ENCODE measurements at regions not wholly inside any gene's neighbourhood (a gene's known extent, or its start where the extent isn't known, plus 50 kb on each side); places are given as distances from the start of the nearest gene placed in this dataset.

GRCh38 chr11:71140206-71140919 lies 112.0 kb downstream of the SHANK2 start:
- no peak overlapping the region for H3K4me2 ChIP-seq
- no peaks in the 10 kb centered on the region for H3K27me3 ChIP-seq (ENCODE audit: insufficient read depth)
- no peak for TF ChIP-seq EZH2 (IDR thresholded peaks at IDR 0.05; ENCODE audit: low read depth, unreplicated experiment)
- TF ChIP-seq CTCF (conservative IDR thresholded peaks at IDR 0.05; ENCODE audit: low read depth in 2 of 2): no peak
- peaks cover 15% of the 10 kb centered on the region for H3K27me3 Mint-ChIP-seq (ENCODE audit: insufficient read depth, low read depth, poor library complexity)
- peaks cover 18% of the 10 kb centered on the region for H3K36me3 Mint-ChIP-seq (ENCODE audit: low read depth)
- ATAC-seq (no peak), DNase-seq (ENCODE audit: low spot score) (no peak)
- peaks cover 21% of the 10 kb centered on the region for H3K79me2 ChIP-seq (replicated peaks; ENCODE audit: insufficient read depth)
- H3K4me3 ChIP-seq: no peak overlapping the region
- peaks cover 4% of the 10 kb centered on the region; the same call in 2 of the 3 replicates for H3K4me1 Mint-ChIP-seq
- no peak overlapping the region for H3K27ac Mint-ChIP-seq
- H3K4me1 ChIP-seq (ENCODE audit: insufficient read depth): no peaks in the 10 kb centered on the region
- H3K4me3 Mint-ChIP-seq: no peak overlapping the region
- no peaks in the 10 kb centered on the region for H3K9me3 Mint-ChIP-seq
- no peaks in the 10 kb centered on the region for H3K9me2 ChIP-seq (ENCODE audit: insufficient read depth)
- H3K27ac ChIP-seq (ENCODE audit: low read depth): no peak overlapping the region
- H3K36me3 ChIP-seq (ENCODE audit: insufficient read depth): 0 out of 2 replicates have a peak, but pooled peaks cover 4% of the 10 kb centered on the region
- no peaks in the 10 kb centered on the region for H3F3A ChIP-seq (replicated peaks; ENCODE audit: low read depth)
- no peak overlapping the region for H2AFZ ChIP-seq
- peaks cover 7% of the 10 kb centered on the region; the same call in 1 of the 2 replicates for H4K20me1 ChIP-seq (replicated peaks; ENCODE audit: insufficient read depth)

- Histone ChIP-seq H3K4me2 (no peak overlapping the region), H3K79me2 (replicated peaks; ENCODE audit: insufficient read depth) (peaks cover 21% of the 10 kb centered on the region), H3K9me2 (ENCODE audit: insufficient read depth) (no peaks in the 10 kb centered on the region), H3K4me1 (ENCODE audit: insufficient read depth) (no peaks in the 10 kb centered on the region), H2AFZ (no peak overlapping the region), H3K27ac (ENCODE audit: low read depth) (no peak overlapping the region), H3F3A (replicated peaks; ENCODE audit: low read depth) (no peaks in the 10 kb centered on the region), H3K4me3 (no peak overlapping the region), H4K20me1 (replicated peaks; ENCODE audit: insufficient read depth) (0 out of 2 replicates have a peak, but pooled peaks cover 2% of the 10 kb centered on the region), H3K36me3 (ENCODE audit: insufficient read depth) (0 out of 2 replicates have a peak, but pooled peaks cover 4% of the 10 kb centered on the region), H3K27me3 (ENCODE audit: insufficient read depth) (no peaks in the 10 kb centered on the region)
- Mint-ChIP-seq H3K27me3 (ENCODE audit: insufficient read depth, low read depth, poor library complexity) (peaks cover 15% of the 10 kb centered on the region), H3K36me3 (ENCODE audit: low read depth) (peaks cover 24% of the 10 kb centered on the region), H3K27ac (no peak overlapping the region), H3K4me3 (no peak overlapping the region), H3K9me3 (no peaks in the 10 kb centered on the region), H3K4me1 (peaks cover 4% of the 10 kb centered on the region; the same call in 2 of the 3 replicates)
- DNase-seq (ENCODE audit: low spot score) (no peak), ATAC-seq (no peak; the same call in 2 of the 3 replicates)
- TF ChIP-seq POLR2AphosphoS5 (IDR thresholded peaks at IDR 0.05; ENCODE audit: low read depth): no peak
- no peak for TF ChIP-seq JUNB (IDR thresholded peaks at IDR 0.05; ENCODE audit: unreplicated experiment)
- no peak for TF ChIP-seq ZNF331 (CRISPR knock-in tag; IDR thresholded peaks at IDR 0.05; ENCODE audit: low read depth)
- TF ChIP-seq ZNF462 (CRISPR knock-in tag; IDR thresholded peaks at IDR 0.05): no peak
- no peak for TF ChIP-seq EZH2phosphoT487 (IDR thresholded peaks at IDR 0.05; ENCODE audit: unreplicated experiment)
- TF ChIP-seq ETS1 (IDR thresholded peaks at IDR 0.05): no peak
- no peak for TF ChIP-seq CREB1 (CRISPR knock-in tag; IDR thresholded peaks at IDR 0.05; ENCODE audit: low read depth)
- TF ChIP-seq STAT1 (IDR thresholded peaks at IDR 0.05; ENCODE audit: unreplicated experiment): no peak
- no peak for TF ChIP-seq NANOG (IDR thresholded peaks at IDR 0.05; ENCODE audit: borderline replicate concordance)
These were observed 112.7 kb downstream of the SHANK2 start for GRCh38 chr11:71139516-71140205.
